ENCODE measurements at regions not wholly inside any gene's neighbourhood (a gene's known extent, or its start where the extent isn't known, plus 50 kb on each side); places are given as distances from the start of the nearest gene placed in this dataset.

DNA sequence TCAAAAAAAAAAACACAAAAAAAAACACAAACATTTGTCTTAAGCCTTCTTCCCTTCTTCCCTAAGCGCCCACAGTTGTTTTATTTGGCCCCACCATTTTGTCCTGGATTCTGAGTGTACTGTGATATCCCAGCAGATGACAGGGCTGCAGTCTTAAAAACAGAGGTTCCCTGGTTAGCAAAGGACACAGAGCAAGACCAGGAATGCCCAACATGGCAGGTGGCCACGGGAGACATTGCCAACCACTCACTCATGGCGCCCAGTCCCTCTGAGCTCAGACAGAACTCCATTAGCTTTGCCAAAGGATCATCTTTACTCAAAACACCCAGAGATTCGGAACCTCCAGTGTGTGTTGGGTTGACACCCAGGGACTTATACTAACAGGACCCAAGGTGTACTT, 249.3 kb downstream of the MRTFB start:
- DNase-seq, result no peak
- H3K27me3 Mint-ChIP-seq (ENCODE audit: unreplicated experiment), result peaks cover 3% of the 10 kb centered on the region
- H3K4me1 Mint-ChIP-seq (ENCODE audit: low read depth, unreplicated experiment), result peaks cover 2% of the 10 kb centered on the region
- TF ChIP-seq, protein P1, sequence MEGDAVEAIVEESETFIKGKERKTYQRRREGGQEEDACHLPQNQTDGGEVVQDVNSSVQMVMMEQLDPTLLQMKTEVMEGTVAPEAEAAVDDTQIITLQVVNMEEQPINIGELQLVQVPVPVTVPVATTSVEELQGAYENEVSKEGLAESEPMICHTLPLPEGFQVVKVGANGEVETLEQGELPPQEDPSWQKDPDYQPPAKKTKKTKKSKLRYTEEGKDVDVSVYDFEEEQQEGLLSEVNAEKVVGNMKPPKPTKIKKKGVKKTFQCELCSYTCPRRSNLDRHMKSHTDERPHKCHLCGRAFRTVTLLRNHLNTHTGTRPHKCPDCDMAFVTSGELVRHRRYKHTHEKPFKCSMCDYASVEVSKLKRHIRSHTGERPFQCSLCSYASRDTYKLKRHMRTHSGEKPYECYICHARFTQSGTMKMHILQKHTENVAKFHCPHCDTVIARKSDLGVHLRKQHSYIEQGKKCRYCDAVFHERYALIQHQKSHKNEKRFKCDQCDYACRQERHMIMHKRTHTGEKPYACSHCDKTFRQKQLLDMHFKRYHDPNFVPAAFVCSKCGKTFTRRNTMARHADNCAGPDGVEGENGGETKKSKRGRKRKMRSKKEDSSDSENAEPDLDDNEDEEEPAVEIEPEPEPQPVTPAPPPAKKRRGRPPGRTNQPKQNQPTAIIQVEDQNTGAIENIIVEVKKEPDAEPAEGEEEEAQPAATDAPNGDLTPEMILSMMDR (IDR thresholded peaks at IDR 0.05; ENCODE audit: partially characterized antibody, unreplicated experiment), result no peak
- H3K9me3 Mint-ChIP-seq (ENCODE audit: unreplicated experiment), result no peaks in the 10 kb centered on the region
- no peaks in the 10 kb centered on the region for H3K36me3 Mint-ChIP-seq (ENCODE audit: unreplicated experiment)
- H3K4me3 Mint-ChIP-seq (ENCODE audit: unreplicated experiment), result no peak overlapping the region
- no peak overlapping the region for H3K27ac Mint-ChIP-seq (ENCODE audit: unreplicated experiment)

All from glutamatergic neuron (in vitro differentiated cells).